Thoracic aorta (tissue), 2 donors: ENCODE measurements at regions not wholly inside any gene's neighbourhood (a gene's known extent, or its start where the extent isn't known, plus 50 kb on each side); places are given as distances from the start of the nearest gene placed in this dataset.

ENCODE experiments used
- ATAC-seq: fragments of 150-250 bp; one replicate; pipeline ENCODE4 v1.8.0; 2017; ENCODE audit warnings: low read depth; ENCODE audit not compliant: insufficient number of reproducible peaks, low FRiP score
- DNase-seq: peaks from one replicate; pipeline ENCODE4 v3.0.0-alpha.2; 2020; ENCODE audit warnings: low spot score
- H3K27ac ChIP-seq, 2 donors: fragments of 200-600 bp; sonication (generic); 1 replicate in 1 of 2; 2 replicates in 1 of 2; pipeline ENCODE4 v1.5.1; 2016; ENCODE audit warnings: mild to moderate bottlenecking in 2 of 2, moderate library complexity in 2 of 2
- H3K27me3 ChIP-seq: fragments of 200-600 bp; sonication (generic); replicated peaks from 2 replicates; pipeline ENCODE4 v1.6.0; 2016; ENCODE audit warnings: mild to moderate bottlenecking; ENCODE audit not compliant: insufficient read depth
- H3K36me3 ChIP-seq: fragments of 200-600 bp; sonication (generic); one replicate; pipeline ENCODE4 v1.5.1; 2016
- H3K4me1 ChIP-seq, 2 donors: fragments of 200-600 bp; sonication (generic); 1 replicate in 1 of 2; 2 replicates in 1 of 2; pipeline versions ENCODE4 v1.5.1 to v1.6.0; 2016; ENCODE audit warnings: low read depth in 2 of 2, mild to moderate bottlenecking in 1 of 2; ENCODE audit not compliant: control insufficient read depth in 1 of 2
- H3K4me3 ChIP-seq: fragments of 200-600 bp; sonication (generic); 2 replicates; pipeline ENCODE4 v1.5.1; 2016; ENCODE audit warnings: mild to moderate bottlenecking
- H3K9me3 ChIP-seq: fragments of 200-600 bp; sonication (generic); 2 replicates; pipeline ENCODE4 v1.5.1; 2016
- TF ChIP-seq, protein P1 (sequence below): fragments of 200-600 bp; sonication (generic); IDR thresholded peaks from one replicate; pipeline ENCODE4 v1.5.1; 2019; ENCODE audit warnings: antibody characterized with exemption

DNA sequence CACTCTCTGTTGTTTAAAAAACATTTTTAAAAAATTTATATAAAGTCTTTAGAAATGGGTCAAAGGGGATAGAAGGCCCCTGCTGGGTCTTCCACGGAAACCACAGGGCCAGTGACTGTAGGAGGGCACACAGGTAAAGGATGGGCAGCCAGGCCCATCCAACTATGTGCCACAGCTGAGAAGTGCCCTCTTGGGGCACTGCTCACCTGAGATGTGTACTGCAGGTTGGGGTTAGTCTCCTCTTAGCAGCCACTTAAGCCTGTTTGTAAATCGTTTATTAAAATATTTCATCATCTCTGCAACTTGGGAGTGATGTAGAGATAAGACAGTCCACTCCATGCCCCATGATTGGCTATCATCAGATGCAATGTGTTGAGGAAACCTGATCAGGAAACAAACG lies 222.4 kb downstream of the DIRAS2 start:
- H3K4me1 ChIP-seq = no peaks in the 10 kb centered on the region
- no peak overlapping the region for H3K27ac ChIP-seq
- no peaks in the 10 kb centered on the region for H3K36me3 ChIP-seq
- H3K4me3 ChIP-seq = no peak overlapping the region
- no peaks in the 10 kb centered on the region for H3K9me3 ChIP-seq
- ATAC-seq (no peak), DNase-seq (no peak)
- H3K27me3 ChIP-seq = no peaks in the 10 kb centered on the region
- TF ChIP-seq, protein P1, sequence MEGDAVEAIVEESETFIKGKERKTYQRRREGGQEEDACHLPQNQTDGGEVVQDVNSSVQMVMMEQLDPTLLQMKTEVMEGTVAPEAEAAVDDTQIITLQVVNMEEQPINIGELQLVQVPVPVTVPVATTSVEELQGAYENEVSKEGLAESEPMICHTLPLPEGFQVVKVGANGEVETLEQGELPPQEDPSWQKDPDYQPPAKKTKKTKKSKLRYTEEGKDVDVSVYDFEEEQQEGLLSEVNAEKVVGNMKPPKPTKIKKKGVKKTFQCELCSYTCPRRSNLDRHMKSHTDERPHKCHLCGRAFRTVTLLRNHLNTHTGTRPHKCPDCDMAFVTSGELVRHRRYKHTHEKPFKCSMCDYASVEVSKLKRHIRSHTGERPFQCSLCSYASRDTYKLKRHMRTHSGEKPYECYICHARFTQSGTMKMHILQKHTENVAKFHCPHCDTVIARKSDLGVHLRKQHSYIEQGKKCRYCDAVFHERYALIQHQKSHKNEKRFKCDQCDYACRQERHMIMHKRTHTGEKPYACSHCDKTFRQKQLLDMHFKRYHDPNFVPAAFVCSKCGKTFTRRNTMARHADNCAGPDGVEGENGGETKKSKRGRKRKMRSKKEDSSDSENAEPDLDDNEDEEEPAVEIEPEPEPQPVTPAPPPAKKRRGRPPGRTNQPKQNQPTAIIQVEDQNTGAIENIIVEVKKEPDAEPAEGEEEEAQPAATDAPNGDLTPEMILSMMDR = no peak

DNA sequence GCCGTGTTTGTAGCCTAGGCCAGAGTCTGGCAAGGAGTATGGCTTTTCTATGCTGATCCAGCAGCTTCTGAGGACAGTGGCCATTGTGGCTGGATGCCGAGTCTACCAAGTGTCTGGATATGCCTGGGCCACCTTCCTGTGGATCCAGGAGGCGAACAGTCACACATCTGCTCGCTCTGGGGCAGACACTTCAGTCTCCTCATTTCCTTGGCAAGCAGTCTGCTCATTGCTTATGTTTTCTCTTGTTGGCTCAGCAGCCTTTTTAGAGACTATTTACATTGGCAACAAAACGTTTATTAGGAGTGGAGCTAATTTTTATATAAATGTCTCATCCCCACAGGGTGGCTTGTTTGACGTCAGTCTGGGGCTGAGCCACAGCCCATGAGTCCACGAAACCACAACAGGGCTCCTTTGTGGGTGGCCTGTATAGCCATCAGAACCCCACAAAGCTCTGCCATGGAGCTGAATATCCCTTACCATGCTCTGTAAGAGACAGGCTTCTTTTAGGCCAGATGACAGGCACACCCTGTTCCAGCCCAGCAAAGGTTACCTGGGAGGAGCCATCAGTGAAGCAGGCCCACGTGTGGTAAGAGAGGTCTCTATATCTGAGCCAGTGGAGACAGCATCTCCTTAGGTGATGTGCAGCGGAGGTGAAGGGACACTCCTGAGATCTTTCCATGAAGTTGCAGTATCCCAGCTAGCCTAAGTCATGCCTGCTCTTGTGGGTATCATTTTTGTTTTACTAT lies 221.7 kb downstream of the DIRAS2 start:
- Histone ChIP-seq H3K4me1 (no peaks in the 10 kb centered on the region), H3K27ac (no peak overlapping the region), H3K36me3 (no peaks in the 10 kb centered on the region), H3K27me3 (no peaks in the 10 kb centered on the region), H3K4me3 (no peak overlapping the region), H3K9me3 (no peaks in the 10 kb centered on the region)
- no peak for DNase-seq
- TF ChIP-seq, protein P1 = no peak
- ATAC-seq = no peak

DNA sequence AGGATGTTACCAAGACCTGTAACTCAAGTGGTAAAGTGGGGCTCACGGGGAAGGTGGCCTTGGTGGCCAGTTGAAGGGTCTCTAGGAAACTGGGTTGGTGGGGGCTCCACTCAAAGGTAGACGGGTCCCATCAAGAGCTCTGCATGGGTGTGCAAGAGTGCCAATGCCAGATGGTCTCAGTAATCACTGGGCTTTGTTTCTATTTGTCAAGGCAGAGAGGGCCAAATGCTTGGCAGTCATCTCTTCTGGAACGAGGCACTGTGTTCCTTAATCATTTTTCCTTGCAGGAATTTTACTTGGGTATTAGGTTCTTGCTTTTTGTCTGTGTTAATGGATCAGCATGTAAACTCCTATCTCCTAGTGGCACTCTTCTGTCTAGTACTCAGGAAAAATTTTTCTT lies 220.8 kb downstream of the DIRAS2 start:
- Histone ChIP-seq H3K9me3 (no peaks in the 10 kb centered on the region), H3K4me1 (no peaks in the 10 kb centered on the region), H3K27ac (no peak overlapping the region), H3K4me3 (no peak overlapping the region), H3K36me3 (no peaks in the 10 kb centered on the region), H3K27me3 (no peaks in the 10 kb centered on the region)
- ATAC-seq (no peak), DNase-seq (no peak)
- TF ChIP-seq, protein P1 = no peak

DNA sequence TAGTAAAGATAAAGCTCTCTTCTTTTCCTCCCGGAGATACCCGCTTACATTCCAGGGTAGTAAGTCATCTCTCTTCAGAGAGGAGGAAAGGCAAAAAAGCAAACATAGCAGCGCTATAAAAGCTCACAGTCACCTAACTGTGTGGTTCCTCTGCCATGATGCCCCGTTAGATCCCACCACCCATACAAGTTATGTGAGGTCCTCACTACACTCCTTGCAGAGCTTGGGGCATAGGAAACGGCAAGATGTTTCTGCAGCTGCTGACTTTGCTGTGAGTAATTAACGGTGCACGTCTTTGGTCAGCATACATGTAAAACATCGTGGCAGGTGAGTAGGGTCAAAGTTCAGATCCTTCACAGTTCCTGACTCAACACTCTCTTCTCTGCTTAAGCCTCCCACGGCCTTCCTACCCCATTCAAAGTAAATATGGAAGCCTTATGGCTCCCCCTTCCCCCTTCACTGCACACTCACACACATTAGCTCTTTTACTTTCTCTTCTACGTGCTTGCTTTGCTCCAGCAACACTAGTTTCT lies 218.9 kb downstream of the DIRAS2 start:
- TF ChIP-seq, protein P1 = no peak
- no peak for ATAC-seq
- H3K4me3 ChIP-seq = no peak overlapping the region
- H3K36me3 ChIP-seq = no peaks in the 10 kb centered on the region
- no peak for DNase-seq
- no peak overlapping the region for H3K27ac ChIP-seq
- H3K27me3 ChIP-seq = no peaks in the 10 kb centered on the region
- no peaks in the 10 kb centered on the region for H3K9me3 ChIP-seq
- no peaks in the 10 kb centered on the region for H3K4me1 ChIP-seq

DNA sequence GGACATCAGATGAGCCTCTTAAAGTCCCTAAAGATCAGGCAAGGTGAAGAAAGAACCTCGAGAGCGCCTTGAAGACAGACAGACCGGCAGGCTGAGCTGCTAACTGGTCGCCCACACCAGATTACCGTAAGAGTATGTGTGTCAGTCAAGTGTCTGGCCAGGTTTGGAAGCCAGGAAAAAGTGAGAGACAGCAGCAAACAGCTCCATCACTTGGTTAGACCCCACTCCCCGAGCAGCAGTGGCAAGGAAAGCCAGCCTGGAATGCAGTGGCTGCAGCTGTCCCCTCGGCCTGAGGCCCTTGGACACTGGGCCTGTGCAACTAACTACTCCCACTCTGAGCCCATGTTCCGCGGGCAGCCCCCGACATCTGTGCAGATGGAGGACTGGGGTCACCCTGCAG lies 214.1 kb downstream of the DIRAS2 start:
- TF ChIP-seq, protein P1 = no peak
- DNase-seq = no peak

More for the DNA sequence above, 214.1 kb downstream of the DIRAS2 start:
- Histone ChIP-seq H3K27me3 (no peaks in the 10 kb centered on the region), H3K9me3 (no peaks in the 10 kb centered on the region), H3K4me1 (no peaks in the 10 kb centered on the region), H3K4me3 (no peak overlapping the region), H3K27ac (no peak overlapping the region), H3K36me3 (no peaks in the 10 kb centered on the region)
- ATAC-seq = no peak
